ENCODE measurements at regions not wholly inside any gene's neighbourhood (a gene's known extent, or its start where the extent isn't known, plus 50 kb on each side); places are given as distances from the start of the nearest gene placed in this dataset.
"Not testable (repeated sequence)": the region's sequence is repeated elsewhere in the genome, so short reads cannot be mapped to it uniquely, and the experiment has no call there.

DNA sequence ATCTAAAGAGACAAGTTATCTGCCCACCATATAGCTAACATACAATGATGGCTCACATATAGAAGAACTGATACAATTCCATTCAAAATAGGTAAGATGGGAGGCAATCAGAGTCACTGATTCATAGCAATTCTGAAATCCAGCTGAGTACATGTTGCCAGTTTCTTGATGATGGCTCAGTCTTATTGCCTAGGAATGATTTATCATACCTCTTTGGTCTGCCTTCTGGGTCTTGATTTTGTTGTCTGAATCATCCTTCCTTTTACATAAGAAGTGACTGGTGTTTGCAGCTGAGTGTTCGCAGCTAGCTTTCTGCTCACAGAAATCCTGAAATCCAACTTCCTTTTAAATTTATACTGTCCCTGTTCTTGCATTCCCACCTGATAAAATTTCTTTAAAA lies 463.2 kb upstream of the MGAT4C start:
- Histone ChIP-seq H3K27me3 (no peaks in the 10 kb centered on the region), H3K36me3 (no peaks in the 10 kb centered on the region), H3K4me3 (no peak overlapping the region), H3K9me3 (peaks cover 6% of the 10 kb centered on the region)
- no peak for DNase-seq

GRCh38 chr12:86713121-86713520 lies 456.9 kb upstream of the MGAT4C start:
- DNase-seq = no peak
- peaks cover 3% of the 10 kb centered on the region for H3K36me3 ChIP-seq

GRCh38 chr12:86712425-86712843 lies 456.2 kb upstream of the MGAT4C start:
- Histone ChIP-seq H3K9me3 (peaks cover 43% of the 10 kb centered on the region), H3K36me3 (peaks cover 3% of the 10 kb centered on the region), H3K27me3 (no peaks in the 10 kb centered on the region), H3K4me3 (no peak overlapping the region)
- peak; percentile 12 for DNase-seq

More at GRCh38 chr12:86713121-86713520, 456.9 kb upstream of the MGAT4C start:
- Histone ChIP-seq H3K9me3 (peaks cover 43% of the 10 kb centered on the region), H3K27me3 (no peaks in the 10 kb centered on the region), H3K4me3 (no peak overlapping the region)

DNA sequence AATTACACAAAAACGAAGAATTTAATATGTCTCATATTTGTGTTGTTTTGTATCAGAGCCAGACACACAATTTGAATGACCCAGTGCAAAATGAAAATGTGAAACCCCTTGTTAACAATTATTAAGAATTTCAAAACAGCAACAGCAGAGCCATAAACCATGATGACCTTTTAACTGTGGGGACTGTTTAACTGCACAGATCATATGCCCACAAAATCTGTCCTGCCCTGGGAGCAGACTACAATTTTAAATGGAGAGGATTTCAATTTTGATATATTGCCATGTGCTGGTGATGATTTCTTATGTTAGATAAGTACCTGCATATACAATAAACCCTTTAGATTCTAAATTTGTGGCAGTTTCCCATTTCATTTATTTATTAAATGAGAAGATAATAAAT lies 455.5 kb upstream of the MGAT4C start:
- no peak for DNase-seq
- Histone ChIP-seq H3K4me3 (no peak overlapping the region), H3K27me3 (no peaks in the 10 kb centered on the region), H3K36me3 (peaks cover 3% of the 10 kb centered on the region), H3K9me3 (peaks cover 46% of the 10 kb centered on the region)

DNA sequence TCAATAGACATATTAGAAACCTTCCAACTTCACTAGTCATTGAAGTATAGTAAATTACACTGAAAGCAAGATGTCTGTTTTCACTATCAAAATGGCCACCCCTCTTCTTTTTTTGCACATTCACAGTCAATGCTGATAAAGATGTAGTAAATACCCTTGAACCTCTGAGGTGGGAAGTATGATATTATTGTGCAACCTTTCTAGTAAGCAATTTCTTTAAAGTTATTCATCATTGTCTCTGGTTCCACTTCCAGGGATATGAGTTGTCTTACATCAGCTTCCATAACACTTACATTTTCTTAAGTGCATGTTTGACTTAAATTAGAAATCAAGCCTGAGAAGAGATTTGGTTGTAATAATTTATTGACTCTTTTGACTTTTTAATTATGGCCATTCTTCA lies 453.9 kb upstream of the MGAT4C start:
- H3K9me3 ChIP-seq = peaks cover 44% of the 10 kb centered on the region
- no peaks in the 10 kb centered on the region for H3K27me3 ChIP-seq
- no peak for DNase-seq
- no peak overlapping the region for H3K4me3 ChIP-seq
- peaks cover 3% of the 10 kb centered on the region for H3K36me3 ChIP-seq

DNA sequence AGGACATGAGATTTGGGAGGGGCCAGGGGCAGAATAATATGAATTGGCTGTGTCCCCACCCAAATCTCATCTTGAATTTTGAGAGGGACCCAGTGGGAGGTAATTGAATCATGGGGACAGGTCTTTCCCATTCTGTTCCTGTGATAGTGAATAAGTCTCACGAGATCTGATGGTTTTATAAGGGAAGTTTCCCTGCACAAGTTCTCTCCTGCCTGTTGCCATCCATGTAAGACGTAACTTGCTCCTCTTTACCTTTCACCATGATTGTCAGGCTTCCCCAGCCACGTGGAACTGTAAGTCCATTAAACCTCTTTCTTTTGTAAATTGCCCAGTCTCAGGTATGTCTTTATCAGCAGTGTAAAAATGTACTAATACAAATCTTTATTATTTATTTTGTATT lies 452.8 kb upstream of the MGAT4C start:
- not testable (repeated sequence) for H3K27me3 ChIP-seq, H3K4me3 ChIP-seq, H3K36me3 ChIP-seq, DNase-seq
- H3K9me3 ChIP-seq = peaks cover 38% of the 10 kb centered on the region

DNA sequence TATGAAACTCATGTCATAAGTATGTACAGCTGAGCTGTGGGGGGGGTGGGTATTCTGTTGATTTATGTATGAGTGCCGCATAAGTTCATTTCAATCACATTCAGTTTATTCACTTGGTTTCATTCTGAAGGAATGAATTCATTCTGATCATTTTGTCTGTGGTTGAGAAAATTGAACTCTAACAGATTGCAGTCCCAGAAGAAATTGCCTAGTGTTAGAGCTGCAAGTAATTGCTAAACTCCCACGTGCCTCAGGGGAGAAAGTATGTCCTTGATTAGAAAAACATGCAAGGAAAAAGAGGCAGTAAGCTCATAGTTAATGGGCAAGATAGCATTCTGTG lies 442.4 kb upstream of the MGAT4C start:
- H3K9me3 ChIP-seq = 0 out of 2 replicates have a peak, but pooled peaks cover 2% of the 10 kb centered on the region
- no peaks in the 10 kb centered on the region for H3K27me3 ChIP-seq
- no peak for DNase-seq
- H3K4me3 ChIP-seq = no peak overlapping the region
- H3K36me3 ChIP-seq = no peaks in the 10 kb centered on the region

GRCh38 chr12:86697916-86698640 lies 441.9 kb upstream of the MGAT4C start:
- H3K36me3 ChIP-seq = no peaks in the 10 kb centered on the region
- H3K4me3 ChIP-seq = no peak overlapping the region
- no peak for DNase-seq
- 0 out of 2 replicates have a peak, but pooled peaks cover 2% of the 10 kb centered on the region for H3K9me3 ChIP-seq
- H3K27me3 ChIP-seq = no peaks in the 10 kb centered on the region

GRCh38 chr12:86683568-86684304 lies 427.5 kb upstream of the MGAT4C start:
- H3K36me3 ChIP-seq = no peaks in the 10 kb centered on the region
- H3K27me3 ChIP-seq = no peaks in the 10 kb centered on the region
- H3K4me3 ChIP-seq = no peak overlapping the region
- no peak for DNase-seq
- no peaks in the 10 kb centered on the region for H3K9me3 ChIP-seq

DNA sequence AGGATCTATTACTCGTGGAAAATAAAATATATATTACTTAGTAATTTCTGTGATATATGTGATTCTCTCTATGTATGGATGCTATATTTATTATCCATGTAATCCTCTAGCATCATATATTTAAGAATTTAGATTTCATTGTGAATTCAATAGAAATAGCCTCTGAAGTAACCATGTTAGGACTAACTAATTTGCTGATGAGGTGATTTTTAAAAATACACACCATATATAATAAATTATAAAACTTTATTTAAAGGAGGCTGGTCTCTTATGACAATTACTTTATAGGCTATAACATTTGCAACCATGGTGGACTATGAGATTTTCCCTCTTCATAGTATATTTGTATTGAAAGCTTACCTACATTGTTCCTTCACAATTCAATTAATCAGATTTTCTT lies 424.9 kb upstream of the MGAT4C start:
- Histone ChIP-seq H3K9me3 (no peaks in the 10 kb centered on the region), H3K4me3 (no peak overlapping the region), H3K27me3 (no peaks in the 10 kb centered on the region), H3K36me3 (no peaks in the 10 kb centered on the region)
- no peak for DNase-seq

- H3K36me3 ChIP-seq = no peaks in the 10 kb centered on the region
Observed at GRCh38 chr12:86675197-86675596, 419.0 kb upstream of the MGAT4C start.

DNA sequence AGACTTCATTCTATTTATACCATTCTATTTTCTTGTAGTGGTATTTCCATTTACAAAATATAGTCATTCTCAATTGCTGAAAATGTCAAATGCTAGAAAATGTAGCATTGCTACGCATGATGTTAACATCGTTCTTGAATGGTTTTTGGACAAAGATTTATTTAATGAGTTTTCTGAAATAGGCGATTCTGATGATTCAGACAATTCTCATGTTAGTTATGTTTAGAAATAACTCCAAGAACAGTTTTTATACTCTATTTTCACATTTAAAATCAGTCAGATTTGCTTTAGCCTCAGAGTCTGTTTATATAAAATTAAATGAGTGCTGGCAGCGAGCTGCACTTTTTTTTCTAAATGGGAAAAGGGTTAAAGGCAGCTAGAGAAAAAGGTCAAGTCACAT lies 414.8 kb upstream of the MGAT4C start:
- Histone ChIP-seq H3K36me3 (no peaks in the 10 kb centered on the region), H3K4me3 (no peak overlapping the region), H3K9me3 (no peaks in the 10 kb centered on the region), H3K27me3 (no peaks in the 10 kb centered on the region)
- no peak for DNase-seq

More at GRCh38 chr12:86675197-86675596, 419.0 kb upstream of the MGAT4C start:
- Histone ChIP-seq H3K9me3 (no peaks in the 10 kb centered on the region), H3K4me3 (no peak overlapping the region), H3K27me3 (no peaks in the 10 kb centered on the region)
- no peak for DNase-seq

DNA sequence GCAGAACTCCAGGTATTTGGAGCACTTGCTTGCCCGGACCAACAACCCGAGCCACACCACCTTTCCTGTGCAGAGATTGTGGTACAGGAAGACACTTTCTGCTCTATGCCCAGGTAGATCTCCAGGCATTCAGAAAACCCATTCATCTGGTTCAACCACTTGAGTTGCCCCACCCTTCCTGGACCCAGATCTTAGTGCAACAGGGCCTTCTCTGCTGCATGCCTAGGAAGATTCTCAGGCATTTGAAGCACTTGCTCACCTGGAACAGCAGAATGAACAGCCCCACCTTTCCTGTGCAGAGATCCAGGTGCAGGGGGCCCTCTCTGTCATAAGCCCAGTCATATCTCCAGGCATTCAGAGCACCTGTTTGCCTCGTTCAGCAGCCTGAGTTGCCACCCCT lies 412.8 kb upstream of the MGAT4C start:
- no peak for DNase-seq
- Histone ChIP-seq H3K9me3 (no peaks in the 10 kb centered on the region), H3K27me3 (no peaks in the 10 kb centered on the region), H3K36me3 (no peaks in the 10 kb centered on the region), H3K4me3 (no peak overlapping the region)

GRCh38 chr12:86666316-86666715 lies 410.1 kb upstream of the MGAT4C start:
- DNase-seq = no peak
- Histone ChIP-seq H3K4me3 (no peak overlapping the region), H3K9me3 (no peaks in the 10 kb centered on the region), H3K27me3 (no peaks in the 10 kb centered on the region), H3K36me3 (no peaks in the 10 kb centered on the region)

- H3K27me3 ChIP-seq = no peaks in the 10 kb centered on the region
- H3K36me3 ChIP-seq = no peaks in the 10 kb centered on the region
- DNase-seq = no peak
- no peaks in the 10 kb centered on the region for H3K9me3 ChIP-seq
- no peak overlapping the region for H3K4me3 ChIP-seq
Observed at GRCh38 chr12:86663716-86664115, 407.5 kb upstream of the MGAT4C start.

GRCh38 chr12:86663173-86663572 lies 407.0 kb upstream of the MGAT4C start:
- no peaks in the 10 kb centered on the region for H3K36me3 ChIP-seq
- no peak for DNase-seq
- H3K27me3 ChIP-seq = no peaks in the 10 kb centered on the region
- no peaks in the 10 kb centered on the region for H3K9me3 ChIP-seq
- no peak overlapping the region for H3K4me3 ChIP-seq

GRCh38 chr12:86662464-86662863 lies 406.3 kb upstream of the MGAT4C start:
- no peaks in the 10 kb centered on the region for H3K36me3 ChIP-seq
- H3K27me3 ChIP-seq = no peaks in the 10 kb centered on the region
- no peak overlapping the region for H3K4me3 ChIP-seq
- DNase-seq = no peak
- H3K9me3 ChIP-seq = no peaks in the 10 kb centered on the region

Data from MG63 (cell line).